HCT116 (cell line): ENCODE measurements at regions not wholly inside any gene's neighbourhood (a gene's known extent, or its start where the extent isn't known, plus 50 kb on each side); places are given as distances from the start of the nearest gene placed in this dataset.
A peak's percentile ranks its signal among the peaks of the same experiment; 100 is the strongest.

ENCODE experiments used
- ATAC-seq: fragments of 200-7000 bp; cut with Tn5 transposase; 2 replicates; pipeline ENCODE4 v1.9.1; 2020; ENCODE audit warnings: mild to moderate bottlenecking, moderate library complexity
- BruUV-seq: library from RNA; stranded (reverse); fragments of 400-500 nt; replicated peaks from 2 replicates; lab custom pipeline; 2021; lab: Mats Ljungman, UMichigan
- CTCF ChIA-PET: fragments of 300-600 bp; sonication (Branson Sonifier 250); formaldehyde crosslinking; loops from one replicate; lab custom pipeline; 2021; ENCODE audit warnings: antibody characterized with exemption; lab: Charles Lee
- POLR2A ChIA-PET: fragments of 300-600, 350-600 bp; sonication (Branson Sonifier 250); formaldehyde crosslinking; loops from one replicate; lab custom pipeline; 2021; ENCODE audit warnings: antibody characterized with exemption; lab: Charles Lee
- RAD21 ChIA-PET, 2 experiments: fragments of 300-600 bp; sonication (Branson Sonifier 250); formaldehyde crosslinking; loops; one replicate each; lab custom pipeline; 2023; ENCODE audit warnings: low total read pairs in 2 of 2; ENCODE audit not compliant: uncharacterized antibody in 2 of 2, unreplicated experiment in 2 of 2, low non-redundant PET in 1 of 2; lab: Charles Lee
- DNase-seq: peaks from one replicate; pipeline ENCODE4 v3.0.0-alpha.2; 2010; ENCODE audit warnings: low read depth, low spot score
- H2AFZ ChIP-seq: fragments of 200-600 bp; shearing (Covaris generic), sonication (generic); 2 replicates; pipeline ENCODE4 v1.6.1; 2017; ENCODE audit warnings: low read depth, mixed run types, mixed read lengths, antibody characterized with exemption, low read length; ENCODE audit not compliant: poor library complexity, severe bottlenecking
- H3K27ac ChIP-seq: 2 replicates; pipeline ENCODE4 v1.5.1; 2012; ENCODE audit warnings: low read depth, low read length
- H3K27me3 ChIP-seq: fragments of 200-600 bp; sonication (generic); 2 replicates; pipeline ENCODE4 v1.6.1; 2016; ENCODE audit warnings: mixed run types, low read length, mixed read lengths; ENCODE audit not compliant: insufficient read depth
- H3K36me3 ChIP-seq, 2 experiments: fragments of 200-500 bp in 1 of 2; fragments of 200-600 bp in 1 of 2; sonication (Bioruptor generic) in 1 of 2; sonication (generic) in 1 of 2; 2 replicates each; pipeline versions ENCODE4 v1.5.1 to v1.6.1; 2014 to 2016; ENCODE audit warnings: low read length in 2 of 2, inconsistent platforms in 1 of 2, mixed read lengths in 1 of 2, mixed run types in 1 of 2; ENCODE audit not compliant: insufficient read depth in 2 of 2, control insufficient read depth in 1 of 2
- H3K4me1 ChIP-seq, 2 experiments: fragments of 200-600 bp in 1 of 2; sonication (generic) in 1 of 2; 2 replicates each; pipeline versions ENCODE4 v1.5.1 to v1.6.1; 2012 to 2017; ENCODE audit warnings: low read length in 2 of 2, inconsistent platforms in 1 of 2, mild to moderate bottlenecking in 1 of 2, mixed read lengths in 1 of 2, mixed run types in 1 of 2, moderate library complexity in 1 of 2; ENCODE audit not compliant: insufficient read depth in 2 of 2, control insufficient read depth in 1 of 2
- H3K4me2 ChIP-seq: fragments of 200-600 bp; sonication (generic); 2 replicates; pipeline ENCODE4 v1.6.1; 2017; ENCODE audit warnings: mixed run types, low read length, mixed read lengths
- H3K4me3 ChIP-seq, 2 experiments: fragments of 200-600 bp in 1 of 2; sonication (generic) in 1 of 2; replicated peaks in 1 of 2; 2 replicates each; pipeline ENCODE4 v1.5.1; 2011 to 2016; ENCODE audit warnings: low read length in 2 of 2, control low read depth in 1 of 2, low read depth in 1 of 2, mild to moderate bottlenecking in 1 of 2, mixed read lengths in 1 of 2, mixed run types in 1 of 2
- H3K79me2 ChIP-seq: fragments of 200-600 bp; sonication (generic); 2 replicates; pipeline ENCODE4 v1.6.1; 2017; ENCODE audit warnings: mild to moderate bottlenecking, mixed run types, low read length, moderate library complexity, mixed read lengths; ENCODE audit not compliant: insufficient read depth
- H3K9ac ChIP-seq: fragments of 200-600 bp; sonication (generic); 2 replicates; pipeline ENCODE4 v1.6.1; 2016; ENCODE audit warnings: low read length, mixed read lengths
- H3K9me2 ChIP-seq: fragments of 200-600 bp; sonication (generic), shearing (Covaris generic); 2 replicates; pipeline ENCODE4 v1.6.1; 2017; ENCODE audit warnings: mixed run types, mild to moderate bottlenecking, moderate library complexity; ENCODE audit not compliant: insufficient read depth
- H3K9me3 ChIP-seq, 2 experiments: fragments of 200-500 bp in 1 of 2; fragments of 200-600 bp in 1 of 2; sonication (Bioruptor generic) in 1 of 2; sonication (generic) in 1 of 2; 2 replicates each; pipeline ENCODE4 v1.6.1; 2014 to 2017; ENCODE audit warnings: low read length in 2 of 2, mixed read lengths in 2 of 2, inconsistent platforms in 1 of 2, low read depth in 1 of 2, mild to moderate bottlenecking in 1 of 2, mixed run types in 1 of 2, moderate library complexity in 1 of 2; ENCODE audit not compliant: control insufficient read depth in 1 of 2, insufficient read depth in 1 of 2
- H4K20me1 ChIP-seq: fragments of 200-600 bp; sonication (generic), shearing (Covaris generic); 2 replicates; pipeline ENCODE4 v1.6.1; 2017; ENCODE audit warnings: mixed run types, mild to moderate bottlenecking, moderate library complexity; ENCODE audit not compliant: insufficient read depth
- ATF3 ChIP-seq: IDR thresholded peaks from 2 replicates; pipeline ENCODE4 v1.6.1; 2012
- CTCF ChIP-seq, 3 experiments: fragments of 200-600 bp in 1 of 3; sonication (generic) in 1 of 3; IDR thresholded peaks in 2 of 3; conservative IDR thresholded peaks in 1 of 3; 2 replicates each; pipeline ENCODE4 v1.5.1; 2012 to 2017; ENCODE audit warnings: low read depth in 2 of 3, low read length in 2 of 3, antibody characterized with exemption in 1 of 3, borderline replicate concordance in 1 of 3, control low read depth in 1 of 3, mild to moderate bottlenecking in 1 of 3, mixed read lengths in 1 of 3, mixed run types in 1 of 3, moderate library complexity in 1 of 3; ENCODE audit not compliant: insufficient read depth in 1 of 3
- EZH2 ChIP-seq: fragments of 200-600 bp; sonication (generic); IDR thresholded peaks from 2 replicates; pipeline ENCODE4 v1.6.1; 2017; ENCODE audit warnings: antibody characterized with exemption, mixed run types
- FOSL1 ChIP-seq: IDR thresholded peaks from 2 replicates; pipeline ENCODE4 v1.6.1; 2012; ENCODE audit warnings: low read depth
- JUND ChIP-seq: IDR thresholded peaks from 2 replicates; pipeline ENCODE4 v1.6.1; 2012
- MAX ChIP-seq: IDR thresholded peaks from 2 replicates; pipeline ENCODE4 v1.6.1; 2012
- POLR2A ChIP-seq: IDR thresholded peaks from 2 replicates; pipeline ENCODE4 v1.7.0; 2011; ENCODE audit warnings: borderline replicate concordance; ENCODE audit not compliant: insufficient read depth, insufficient read length; ENCODE audit errors: extremely low read depth
- SP1 ChIP-seq: IDR thresholded peaks from 2 replicates; pipeline ENCODE4 v1.6.1; 2012; ENCODE audit warnings: low read depth
- SRF ChIP-seq: IDR thresholded peaks from 2 replicates; pipeline ENCODE4 v1.6.1; 2012; ENCODE audit warnings: low read depth
- ZFX ChIP-seq: fragments of 450-650 bp; IDR thresholded peaks from 2 replicates; pipeline ENCODE4 v1.6.1; 2017
- intact Hi-C: fragments of 100-400 bp; cut with micrococcal nuclease; formaldehyde crosslinking; loops from 2 replicates; pipeline ENCODE4 v1.10.0; 2022

GRCh38 chr1:8171751-8172464 is 145.8 kb upstream of the ERRFI1 start (continued):
- TF ChIP-seq CTCF (IDR thresholded peaks at IDR 0.05 in 2 of 3, conservative IDR thresholded peaks at IDR 0.05 in 1 of 3; ENCODE audit: borderline replicate concordance in 1 of 3, insufficient read depth in 1 of 3, low read depth in 2 of 3, low read length in 2 of 3) = no peak
- no peak for TF ChIP-seq EZH2
- TF ChIP-seq SRF = no peak
- no peak for TF ChIP-seq SP1
- TF ChIP-seq, all 23 proteins: peak for 0

GRCh38 chr1:8170059-8170835 is 144.1 kb upstream of the ERRFI1 start:
- no peak overlapping the region for H3K4me3 ChIP-seq
- peak overlapping the region; percentile 56 for H3K4me2 ChIP-seq
- no peaks in the 10 kb centered on the region for H3K9me3 ChIP-seq
- H4K20me1 ChIP-seq = no peaks in the 10 kb centered on the region
- H3K27ac ChIP-seq = peak overlapping the region; percentile 96
- no peaks in the 10 kb centered on the region for H3K36me3 ChIP-seq
- POLR2A ChIA-PET = interaction anchor here (0.9 to 8.5 kb wide), 13 partner anchors 17 to 144 kb away, joined by 3 to 93 read pairs (median 5); no protein-coding TSS in a partner anchor
- peaks cover 76 to 96% of the 10 kb centered on the region in 2 experiments for H3K4me1 ChIP-seq
- RAD21 ChIA-PET = interaction anchor here in 1 of 2 experiments (0.7 kb wide), 1 partner anchor 93 kb away, joined by 4 read pairs; no protein-coding TSS in a partner anchor
- H3K79me2 ChIP-seq = no peaks in the 10 kb centered on the region
- BruUV-seq = no TSS peak
- H3K27me3 ChIP-seq = no peaks in the 10 kb centered on the region
- H3K9me2 ChIP-seq = no peaks in the 10 kb centered on the region
- TF ChIP-seq SP1 (no peak), EZH2 (no peak), CTCF (IDR thresholded peaks at IDR 0.05 in 2 of 3, conservative IDR thresholded peaks at IDR 0.05 in 1 of 3; ENCODE audit: borderline replicate concordance in 1 of 3, insufficient read depth in 1 of 3, low read depth in 2 of 3, low read length in 2 of 3) (no peak), ATF3 (no peak), JUND (no peak), ZFX (peak; percentile 31; the same call in 1 of the 2 replicates), MAX (no peak), FOSL1 (no peak), POLR2A (no peak)
- DNase-seq (no peak), ATAC-seq (no peak)
- H3K9ac ChIP-seq = peak overlapping the region; percentile 33
- CTCF ChIA-PET = interaction anchor here (1.1 to 1.2 kb wide), 2 partner anchors 139 to 144 kb away, joined by 3 read pairs; no protein-coding TSS in a partner anchor
- intact Hi-C loops = no loop called here
- no peak overlapping the region for H2AFZ ChIP-seq
